ENCODE measurements at regions not wholly inside any gene's neighbourhood (a gene's known extent, or its start where the extent isn't known, plus 50 kb on each side); places are given as distances from the start of the nearest gene placed in this dataset.

GRCh38 chr20:25867776-25868649 is 171.4 kb upstream of the ZNF337 start:
- TF ChIP-seq CTCF (IDR thresholded peaks at IDR 0.05; ENCODE audit: low read length) (no peak), EZH2phosphoT487 (IDR thresholded peaks at IDR 0.05; ENCODE audit: low read length) (no peak), EZH2 (optimal IDR thresholded peaks at IDR 0.05; ENCODE audit: low read depth, low read length) (no peak)

Measured in MM.1S (cell line).